ENCODE measurements at regions not wholly inside any gene's neighbourhood (a gene's known extent, or its start where the extent isn't known, plus 50 kb on each side); places are given as distances from the start of the nearest gene placed in this dataset.

DNA sequence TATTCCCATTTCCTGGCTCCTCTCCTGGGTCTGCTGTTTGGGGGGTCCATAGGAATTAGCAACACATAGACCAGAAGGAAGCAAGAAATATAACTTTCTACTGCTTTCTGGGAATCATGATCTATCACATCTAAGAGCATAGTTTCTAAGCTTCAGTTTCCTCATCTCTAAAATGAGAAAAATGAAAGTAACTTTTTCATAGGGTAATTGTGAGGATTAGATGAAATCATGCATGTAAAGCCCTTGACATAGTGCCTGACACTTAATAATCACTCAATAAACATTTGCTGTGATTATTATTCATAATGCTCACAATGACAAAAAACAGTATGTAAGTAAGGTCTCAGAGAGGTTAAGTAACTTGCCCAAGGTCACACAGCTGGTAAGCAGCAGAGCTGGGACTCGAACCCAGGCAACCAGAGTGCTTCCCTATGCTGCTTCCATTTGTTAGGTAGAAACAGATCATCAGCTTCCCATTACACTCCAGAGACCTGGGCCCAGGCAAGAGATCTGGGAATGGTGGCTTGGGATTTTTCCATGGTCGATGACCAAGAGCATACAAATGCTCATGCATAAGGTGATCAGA lies 86.6 kb upstream of the MAFB start (continued):
- TF ChIP-seq, protein P1, sequence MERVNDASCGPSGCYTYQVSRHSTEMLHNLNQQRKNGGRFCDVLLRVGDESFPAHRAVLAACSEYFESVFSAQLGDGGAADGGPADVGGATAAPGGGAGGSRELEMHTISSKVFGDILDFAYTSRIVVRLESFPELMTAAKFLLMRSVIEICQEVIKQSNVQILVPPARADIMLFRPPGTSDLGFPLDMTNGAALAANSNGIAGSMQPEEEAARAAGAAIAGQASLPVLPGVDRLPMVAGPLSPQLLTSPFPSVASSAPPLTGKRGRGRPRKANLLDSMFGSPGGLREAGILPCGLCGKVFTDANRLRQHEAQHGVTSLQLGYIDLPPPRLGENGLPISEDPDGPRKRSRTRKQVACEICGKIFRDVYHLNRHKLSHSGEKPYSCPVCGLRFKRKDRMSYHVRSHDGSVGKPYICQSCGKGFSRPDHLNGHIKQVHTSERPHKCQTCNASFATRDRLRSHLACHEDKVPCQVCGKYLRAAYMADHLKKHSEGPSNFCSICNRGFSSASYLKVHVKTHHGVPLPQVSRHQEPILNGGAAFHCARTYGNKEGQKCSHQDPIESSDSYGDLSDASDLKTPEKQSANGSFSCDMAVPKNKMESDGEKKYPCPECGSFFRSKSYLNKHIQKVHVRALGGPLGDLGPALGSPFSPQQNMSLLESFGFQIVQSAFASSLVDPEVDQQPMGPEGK (CRISPR knock-in tag; IDR thresholded peaks at IDR 0.05; ENCODE audit: borderline replicate concordance) = no peak
- TF ChIP-seq CSDC2 (CRISPR knock-in tag; IDR thresholded peaks at IDR 0.05) = no peak

DNA sequence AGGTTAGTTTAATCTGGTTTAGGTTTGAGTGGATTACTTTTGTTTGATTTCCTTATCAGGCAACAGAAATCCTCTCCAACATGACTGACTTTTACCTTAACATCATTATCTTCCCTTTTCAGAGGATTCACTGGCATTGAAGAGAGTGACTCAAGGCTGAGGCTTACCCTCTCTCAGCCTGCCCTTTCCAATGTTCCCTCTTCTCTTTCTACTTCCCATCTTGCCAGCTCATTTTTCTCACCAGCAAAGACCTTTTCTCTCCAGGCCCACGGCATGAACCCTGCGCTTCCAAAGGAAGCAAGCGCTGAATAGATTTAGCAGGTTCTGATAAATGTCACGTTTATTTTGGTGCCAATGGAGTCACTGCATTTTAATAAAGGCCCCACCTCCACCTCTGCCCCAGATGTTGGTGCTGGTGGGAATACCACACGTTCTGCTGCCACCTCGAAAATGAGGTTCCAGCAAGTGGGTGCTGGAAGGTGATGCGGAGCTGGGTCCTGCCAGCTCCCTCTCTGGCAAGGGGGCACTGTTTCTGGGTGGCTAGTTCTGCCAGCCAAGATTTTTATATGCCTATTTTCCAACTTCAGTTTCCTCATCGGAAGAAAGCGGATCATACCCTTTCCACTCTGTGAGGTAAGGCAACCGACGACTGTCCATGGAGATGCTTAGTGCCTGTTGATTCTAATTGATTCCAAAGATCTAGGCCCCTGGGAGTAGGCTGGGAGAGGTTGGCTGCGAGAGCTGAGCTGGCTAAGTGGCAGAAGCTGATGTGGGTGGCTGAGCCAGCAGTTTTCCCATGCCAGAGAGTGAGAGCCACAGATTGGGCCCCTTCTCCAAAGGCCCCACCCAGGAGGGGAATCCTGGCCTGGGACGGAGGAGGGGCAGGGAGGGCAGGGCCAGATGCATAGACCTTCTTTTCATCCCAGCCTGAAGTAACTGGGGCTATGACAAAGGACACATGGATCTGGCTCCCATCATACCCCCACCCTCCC lies 87.7 kb upstream of the MAFB start:
- ATAC-seq = no peak
- TF ChIP-seq ISL1 (CRISPR knock-in tag; IDR thresholded peaks at IDR 0.05) = no peak
- TF ChIP-seq RARB (CRISPR knock-in tag; IDR thresholded peaks at IDR 0.05) = no peak
- no peak for TF ChIP-seq TCF4 (CRISPR knock-in tag; IDR thresholded peaks at IDR 0.05; ENCODE audit: borderline replicate concordance)
- TF ChIP-seq BACH2 (CRISPR knock-in tag; IDR thresholded peaks at IDR 0.05; ENCODE audit: borderline replicate concordance) = no peak
- no peak for TF ChIP-seq ZNF8 (CRISPR knock-in tag; IDR thresholded peaks at IDR 0.05)
- TF ChIP-seq ESRRG (CRISPR knock-in tag; IDR thresholded peaks at IDR 0.05) = no peak
- TF ChIP-seq, protein P2, sequence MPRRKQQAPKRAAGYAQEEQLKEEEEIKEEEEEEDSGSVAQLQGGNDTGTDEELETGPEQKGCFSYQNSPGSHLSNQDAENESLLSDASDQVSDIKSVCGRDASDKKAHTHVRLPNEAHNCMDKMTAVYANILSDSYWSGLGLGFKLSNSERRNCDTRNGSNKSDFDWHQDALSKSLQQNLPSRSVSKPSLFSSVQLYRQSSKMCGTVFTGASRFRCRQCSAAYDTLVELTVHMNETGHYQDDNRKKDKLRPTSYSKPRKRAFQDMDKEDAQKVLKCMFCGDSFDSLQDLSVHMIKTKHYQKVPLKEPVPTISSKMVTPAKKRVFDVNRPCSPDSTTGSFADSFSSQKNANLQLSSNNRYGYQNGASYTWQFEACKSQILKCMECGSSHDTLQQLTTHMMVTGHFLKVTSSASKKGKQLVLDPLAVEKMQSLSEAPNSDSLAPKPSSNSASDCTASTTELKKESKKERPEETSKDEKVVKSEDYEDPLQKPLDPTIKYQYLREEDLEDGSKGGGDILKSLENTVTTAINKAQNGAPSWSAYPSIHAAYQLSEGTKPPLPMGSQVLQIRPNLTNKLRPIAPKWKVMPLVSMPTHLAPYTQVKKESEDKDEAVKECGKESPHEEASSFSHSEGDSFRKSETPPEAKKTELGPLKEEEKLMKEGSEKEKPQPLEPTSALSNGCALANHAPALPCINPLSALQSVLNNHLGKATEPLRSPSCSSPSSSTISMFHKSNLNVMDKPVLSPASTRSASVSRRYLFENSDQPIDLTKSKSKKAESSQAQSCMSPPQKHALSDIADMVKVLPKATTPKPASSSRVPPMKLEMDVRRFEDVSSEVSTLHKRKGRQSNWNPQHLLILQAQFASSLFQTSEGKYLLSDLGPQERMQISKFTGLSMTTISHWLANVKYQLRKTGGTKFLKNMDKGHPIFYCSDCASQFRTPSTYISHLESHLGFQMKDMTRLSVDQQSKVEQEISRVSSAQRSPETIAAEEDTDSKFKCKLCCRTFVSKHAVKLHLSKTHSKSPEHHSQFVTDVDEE (CRISPR knock-in tag; IDR thresholded peaks at IDR 0.05) = no peak
- TF ChIP-seq ZC3H10 (CRISPR knock-in tag; IDR thresholded peaks at IDR 0.05) = no peak
- no peak for TF ChIP-seq ZNF70 (CRISPR knock-in tag; IDR thresholded peaks at IDR 0.05)
- no peak for TF ChIP-seq ARNTL (CRISPR knock-in tag; IDR thresholded peaks at IDR 0.05; ENCODE audit: borderline replicate concordance, low read depth)

DNA sequence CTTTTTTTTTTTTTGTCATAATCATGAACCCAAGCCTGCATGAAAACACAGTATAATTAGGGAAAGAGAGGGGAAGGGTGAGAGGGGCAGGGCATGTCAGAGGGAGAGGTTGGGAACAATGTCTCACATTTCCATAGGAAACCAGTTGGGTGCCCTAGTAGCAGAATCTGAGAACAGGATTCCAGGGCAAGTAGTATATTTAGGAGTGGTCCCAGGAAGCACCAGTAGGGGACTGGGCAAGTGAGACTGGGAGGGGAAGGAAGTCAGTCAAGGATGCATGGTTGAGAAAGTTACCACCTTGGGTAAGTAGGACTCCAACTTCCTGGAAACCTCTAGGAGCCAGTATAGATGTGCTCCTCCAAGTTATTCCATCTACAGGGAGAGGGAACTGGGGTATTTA lies 88.6 kb upstream of the MAFB start:
- no peak for ATAC-seq
- TF ChIP-seq, protein P3, sequence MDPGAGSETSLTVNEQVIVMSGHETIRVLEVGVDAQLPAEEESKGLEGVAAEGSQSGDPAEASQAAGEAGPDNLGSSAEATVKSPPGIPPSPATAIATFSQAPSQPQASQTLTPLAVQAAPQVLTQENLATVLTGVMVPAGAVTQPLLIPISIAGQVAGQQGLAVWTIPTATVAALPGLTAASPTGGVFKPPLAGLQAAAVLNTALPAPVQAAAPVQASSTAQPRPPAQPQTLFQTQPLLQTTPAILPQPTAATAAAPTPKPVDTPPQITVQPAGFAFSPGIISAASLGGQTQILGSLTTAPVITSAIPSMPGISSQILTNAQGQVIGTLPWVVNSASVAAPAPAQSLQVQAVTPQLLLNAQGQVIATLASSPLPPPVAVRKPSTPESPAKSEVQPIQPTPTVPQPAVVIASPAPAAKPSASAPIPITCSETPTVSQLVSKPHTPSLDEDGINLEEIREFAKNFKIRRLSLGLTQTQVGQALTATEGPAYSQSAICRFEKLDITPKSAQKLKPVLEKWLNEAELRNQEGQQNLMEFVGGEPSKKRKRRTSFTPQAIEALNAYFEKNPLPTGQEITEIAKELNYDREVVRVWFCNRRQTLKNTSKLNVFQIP (CRISPR knock-in tag; IDR thresholded peaks at IDR 0.05; ENCODE audit: borderline replicate concordance, low read depth) = no peak
- TF ChIP-seq OSR1 (CRISPR knock-in tag; IDR thresholded peaks at IDR 0.05) (no peak), ZFP30 (CRISPR knock-in tag; IDR thresholded peaks at IDR 0.05) (no peak), ESRRG (CRISPR knock-in tag; IDR thresholded peaks at IDR 0.05) (no peak), SNAI2 (CRISPR knock-in tag; IDR thresholded peaks at IDR 0.05) (no peak), TCF4 (CRISPR knock-in tag; IDR thresholded peaks at IDR 0.05; ENCODE audit: borderline replicate concordance) (no peak), TOX (CRISPR knock-in tag; IDR thresholded peaks at IDR 0.05; ENCODE audit: borderline replicate concordance) (no peak), CSDC2 (CRISPR knock-in tag; IDR thresholded peaks at IDR 0.05) (no peak), ZNF565 (CRISPR knock-in tag; conservative IDR thresholded peaks at IDR 0.05; ENCODE audit: low read depth) (no peak), ZFP3 (CRISPR knock-in tag; IDR thresholded peaks at IDR 0.05) (no peak)
- TF ChIP-seq, protein P1 (CRISPR knock-in tag; IDR thresholded peaks at IDR 0.05; ENCODE audit: borderline replicate concordance) = no peak
- TF ChIP-seq, protein P4, sequence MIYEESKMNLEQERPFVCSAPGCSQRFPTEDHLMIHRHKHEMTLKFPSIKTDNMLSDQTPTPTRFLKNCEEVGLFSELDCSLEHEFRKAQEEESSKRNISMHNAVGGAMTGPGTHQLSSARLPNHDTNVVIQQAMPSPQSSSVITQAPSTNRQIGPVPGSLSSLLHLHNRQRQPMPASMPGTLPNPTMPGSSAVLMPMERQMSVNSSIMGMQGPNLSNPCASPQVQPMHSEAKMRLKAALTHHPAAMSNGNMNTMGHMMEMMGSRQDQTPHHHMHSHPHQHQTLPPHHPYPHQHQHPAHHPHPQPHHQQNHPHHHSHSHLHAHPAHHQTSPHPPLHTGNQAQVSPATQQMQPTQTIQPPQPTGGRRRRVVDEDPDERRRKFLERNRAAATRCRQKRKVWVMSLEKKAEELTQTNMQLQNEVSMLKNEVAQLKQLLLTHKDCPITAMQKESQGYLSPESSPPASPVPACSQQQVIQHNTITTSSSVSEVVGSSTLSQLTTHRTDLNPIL (CRISPR knock-in tag; IDR thresholded peaks at IDR 0.05; ENCODE audit: low read depth) = no peak
- TF ChIP-seq, protein P5, sequence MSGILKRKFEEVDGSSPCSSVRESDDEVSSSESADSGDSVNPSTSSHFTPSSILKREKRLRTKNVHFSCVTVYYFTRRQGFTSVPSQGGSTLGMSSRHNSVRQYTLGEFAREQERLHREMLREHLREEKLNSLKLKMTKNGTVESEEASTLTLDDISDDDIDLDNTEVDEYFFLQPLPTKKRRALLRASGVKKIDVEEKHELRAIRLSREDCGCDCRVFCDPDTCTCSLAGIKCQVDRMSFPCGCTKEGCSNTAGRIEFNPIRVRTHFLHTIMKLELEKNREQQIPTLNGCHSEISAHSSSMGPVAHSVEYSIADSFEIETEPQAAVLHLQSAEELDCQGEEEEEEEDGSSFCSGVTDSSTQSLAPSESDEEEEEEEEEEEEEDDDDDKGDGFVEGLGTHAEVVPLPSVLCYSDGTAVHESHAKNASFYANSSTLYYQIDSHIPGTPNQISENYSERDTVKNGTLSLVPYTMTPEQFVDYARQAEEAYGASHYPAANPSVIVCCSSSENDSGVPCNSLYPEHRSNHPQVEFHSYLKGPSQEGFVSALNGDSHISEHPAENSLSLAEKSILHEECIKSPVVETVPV (CRISPR knock-in tag; IDR thresholded peaks at IDR 0.05) = no peak
